IMR-90 (cell line): ENCODE measurements at regions not wholly inside any gene's neighbourhood (a gene's known extent, or its start where the extent isn't known, plus 50 kb on each side); places are given as distances from the start of the nearest gene placed in this dataset.

Experiments used
- ATAC-seq: fragments of 200-7000 bp; cut with Tn5 transposase; 2 replicates; pipeline ENCODE4 v1.9.1; 2020; ENCODE audit warnings: low read depth, mild to moderate bottlenecking, moderate library complexity
- BruUV-seq: library from RNA; stranded (reverse); fragments of 400-500 nt; replicated peaks from 2 replicates; lab custom pipeline; 2021; lab: Mats Ljungman, UMichigan
- CTCF ChIA-PET: fragments of 300-600 bp; formaldehyde crosslinking; extraction: SDS; loops from one replicate; lab custom pipeline; 2021; ENCODE audit warnings: antibody characterized with exemption; lab: Yijun Ruan, JAX
- POLR2A ChIA-PET: fragments of 300-600 bp; sonication (Branson Sonifier 250); formaldehyde crosslinking; loops from one replicate; lab custom pipeline; 2022; ENCODE audit warnings: antibody characterized with exemption; ENCODE audit not compliant: unreplicated experiment; lab: Charles Lee
- DNase-seq: peaks from one replicate; pipeline ENCODE4 v3.0.0; 2013
- H2AFZ ChIP-seq: replicated peaks from 2 replicates; pipeline ENCODE3; 2013; ENCODE audit warnings: low read length, mild to moderate bottlenecking; ENCODE audit not compliant: poor library complexity
- H2AK5ac ChIP-seq: 2 replicates; pipeline ENCODE4 v1.6.1; 2013; ENCODE audit warnings: low read depth, low read length, inconsistent platforms
- H2AK9ac ChIP-seq: replicated peaks from 2 replicates; pipeline ENCODE3; 2013; ENCODE audit warnings: mild to moderate bottlenecking, low read depth, low read length, moderate library complexity; ENCODE audit not compliant: poor library complexity
- H2BK120ac ChIP-seq: 2 replicates; pipeline ENCODE4 v1.6.1; 2013; ENCODE audit warnings: low read depth, low read length, inconsistent platforms
- H2BK15ac ChIP-seq: 3 replicates; pipeline ENCODE4 v1.6.1; 2013; ENCODE audit warnings: low read depth, low read length, inconsistent platforms
- H2BK20ac ChIP-seq: 2 replicates; pipeline ENCODE4 v1.6.1; 2013; ENCODE audit warnings: low read depth, mild to moderate bottlenecking, inconsistent platforms, low read length, moderate library complexity
- H2BK5ac ChIP-seq: 2 replicates; pipeline ENCODE4 v1.6.1; 2013; ENCODE audit warnings: mild to moderate bottlenecking, low read depth, low read length, inconsistent platforms; ENCODE audit not compliant: poor library complexity, severe bottlenecking
- H3K14ac ChIP-seq: replicated peaks from 2 replicates; pipeline ENCODE4 v1.6.1; 2013; ENCODE audit warnings: low read depth, low read length, inconsistent platforms
- H3K18ac ChIP-seq: 2 replicates; pipeline ENCODE4 v1.6.1; 2013; ENCODE audit warnings: low read depth, low read length, control low read depth
- H3K23ac ChIP-seq: 2 replicates; pipeline ENCODE4 v1.6.1; 2013; ENCODE audit warnings: low read depth, low read length, inconsistent platforms
- H3K27ac ChIP-seq: 2 replicates; pipeline ENCODE4 v1.5.1; 2013; ENCODE audit warnings: mild to moderate bottlenecking, control low read depth, low read length; ENCODE audit not compliant: insufficient read depth
- H3K27me3 ChIP-seq: 2 replicates; pipeline ENCODE4 v1.6.1; 2013; ENCODE audit warnings: low read length; ENCODE audit not compliant: control insufficient read depth, insufficient read depth
- H3K36me3 ChIP-seq: 2 replicates; pipeline ENCODE4 v1.6.1; 2013; ENCODE audit warnings: low read length, mixed read lengths; ENCODE audit not compliant: control insufficient read depth, insufficient read depth
- H3K4ac ChIP-seq: 2 replicates; pipeline ENCODE4 v1.6.1; 2013; ENCODE audit warnings: low read depth, low read length, inconsistent platforms
- H3K4me1 ChIP-seq: 2 replicates; pipeline ENCODE4 v1.6.1; 2013; ENCODE audit warnings: low read length, mixed read lengths; ENCODE audit not compliant: control insufficient read depth, insufficient read depth
- H3K4me2 ChIP-seq: 2 replicates; pipeline ENCODE4 v1.6.1; 2013; ENCODE audit warnings: low read depth, mild to moderate bottlenecking, control low read depth, low read length, moderate library complexity
- H3K4me3 ChIP-seq: 2 replicates; pipeline ENCODE4 v1.5.1; 2013; ENCODE audit warnings: low read depth, mild to moderate bottlenecking, control low read depth, low read length, moderate library complexity; ENCODE audit not compliant: insufficient read depth
- H3K56ac ChIP-seq: 2 replicates; pipeline ENCODE4 v1.6.1; 2013; ENCODE audit warnings: low read length, inconsistent platforms; ENCODE audit not compliant: insufficient read depth; ENCODE audit errors: extremely low read depth
- H3K79me1 ChIP-seq, 2 experiments: 2 replicates each; pipeline ENCODE4 v1.6.1; 2013; ENCODE audit warnings: low read length in 2 of 2, inconsistent platforms in 1 of 2, low read depth in 1 of 2
- H3K9ac ChIP-seq: 2 replicates; pipeline ENCODE4 v1.6.1; 2013; ENCODE audit warnings: low read depth, low read length, control low read depth
- H3K9me1 ChIP-seq: 2 replicates; pipeline ENCODE4 v1.6.1; 2013; ENCODE audit warnings: low read length, inconsistent platforms; ENCODE audit not compliant: insufficient read depth
- H3K9me3 ChIP-seq: 2 replicates; pipeline ENCODE4 v1.6.1; 2013; ENCODE audit warnings: low read length; ENCODE audit not compliant: control insufficient read depth, insufficient read depth
- H4K20me1 ChIP-seq: 2 replicates; pipeline ENCODE4 v1.6.1; 2013; ENCODE audit warnings: low read length, inconsistent platforms; ENCODE audit not compliant: insufficient read depth
- H4K5ac ChIP-seq: 2 replicates; pipeline ENCODE4 v1.6.1; 2013; ENCODE audit warnings: mild to moderate bottlenecking, low read depth, low read length, control low read depth
- H4K8ac ChIP-seq, 2 experiments: 2 replicates each; pipeline ENCODE4 v1.6.1; 2013; ENCODE audit warnings: low read depth in 2 of 2, low read length in 2 of 2, control low read depth in 1 of 2, inconsistent platforms in 1 of 2
- H4K91ac ChIP-seq: 2 replicates; pipeline ENCODE4 v1.6.1; 2013; ENCODE audit warnings: low read depth, low read length, inconsistent platforms; ENCODE audit not compliant: insufficient read depth
- BHLHE40 ChIP-seq: fragments of 150-350 bp; IDR thresholded peaks from 2 replicates; pipeline ENCODE4 v1.6.1; 2016; ENCODE audit warnings: mild to moderate bottlenecking, low read depth, low read length
- CEBPB ChIP-seq: IDR thresholded peaks from 2 replicates; pipeline ENCODE4 v1.6.1; 2012; ENCODE audit warnings: low read depth, low read length, improper control_type of control experiment
- CHD1 ChIP-seq: IDR thresholded peaks from 2 replicates; pipeline ENCODE4 v1.6.1; 2012; ENCODE audit warnings: low read depth, low read length, improper control_type of control experiment
- CTCF ChIP-seq: conservative IDR thresholded peaks from 2 replicates; pipeline ENCODE4 v1.5.1; 2012; ENCODE audit warnings: mild to moderate bottlenecking, low read depth, low read length, improper control_type of control experiment
- ELK1 ChIP-seq: fragments of 150-350 bp; IDR thresholded peaks from 2 replicates; pipeline ENCODE4 v1.6.1; 2016; ENCODE audit warnings: low read depth, mild to moderate bottlenecking, low read length, moderate library complexity, borderline replicate concordance
- FOS ChIP-seq: fragments of 150-350 bp; IDR thresholded peaks from 2 replicates; pipeline ENCODE4 v1.6.1; 2016; ENCODE audit warnings: low read depth, low read length
- MAFK ChIP-seq: IDR thresholded peaks from 2 replicates; pipeline ENCODE4 v1.6.1; 2012; ENCODE audit warnings: low read depth, low read length, improper control_type of control experiment
- MAZ ChIP-seq: IDR thresholded peaks from 2 replicates; pipeline ENCODE4 v1.6.1; 2012; ENCODE audit warnings: low read depth, mild to moderate bottlenecking, low read length, improper control_type of control experiment, moderate library complexity, borderline replicate concordance
- MXI1 ChIP-seq: IDR thresholded peaks from 2 replicates; pipeline ENCODE4 v1.6.1; 2012; ENCODE audit warnings: low read depth, mild to moderate bottlenecking, low read length, moderate library complexity, borderline replicate concordance
- NFE2L2 ChIP-seq: fragments of 150-350 bp; IDR thresholded peaks from 2 replicates; pipeline ENCODE4 v1.6.1; 2016; ENCODE audit warnings: low read depth, mild to moderate bottlenecking, low read length
- POLR2A ChIP-seq: IDR thresholded peaks from 2 replicates; pipeline ENCODE4 v1.6.1; 2012; ENCODE audit warnings: mild to moderate bottlenecking, low read depth, low read length
- RAD21 ChIP-seq: IDR thresholded peaks from 2 replicates; pipeline ENCODE4 v1.6.1; 2012; ENCODE audit warnings: low read length, improper control_type of control experiment
- RCOR1 ChIP-seq: IDR thresholded peaks from 2 replicates; pipeline ENCODE4 v1.6.1; 2012; ENCODE audit warnings: mild to moderate bottlenecking, low read length, improper control_type of control experiment; ENCODE audit not compliant: insufficient replicate concordance
- RFX5 ChIP-seq: IDR thresholded peaks from 2 replicates; pipeline ENCODE4 v1.8.0; 2012; ENCODE audit warnings: low read depth, mild to moderate bottlenecking, low read length, moderate library complexity
- SMC3 ChIP-seq: fragments of 150-350 bp; IDR thresholded peaks from 2 replicates; pipeline ENCODE4 v1.6.1; 2016; ENCODE audit warnings: low read depth, mild to moderate bottlenecking, antibody characterized with exemption, low read length, moderate library complexity
- USF2 ChIP-seq: fragments of 150-350 bp; IDR thresholded peaks from 2 replicates; pipeline ENCODE4 v1.6.1; 2017; ENCODE audit warnings: mild to moderate bottlenecking, antibody characterized with exemption, low read length, low read depth
- WGBS, 2 experiments: methylation state at CpG; one replicate each; pipeline versions ENCODE4 v1.1.5 to v1.1.7; 2013; ENCODE audit warnings: missing lambda C conversion rate in 2 of 2; ENCODE audit not compliant: insufficient read length in 1 of 2; ENCODE audit errors: extremely low coverage in 2 of 2; 5-methylcytosine and 5-hydroxymethylcytosine counted together
- dilution Hi-C: fragments of 300-500 bp; cut with HindIII; formaldehyde crosslinking; loops from one replicate; pipeline ENCODE4 v1.14.3; 2018; ENCODE audit warnings: low sequenced_read_pairs; ENCODE audit not compliant: unreplicated experiment
- in situ Hi-C: fragments of 300-500 bp; cut with MboI; formaldehyde crosslinking; loops from 3 replicates; pipeline ENCODE4 v1.14.3; 2019; ENCODE audit warnings: low sequenced_read_pairs, inconsistent platforms, mixed read lengths
- intact Hi-C: fragments of 100-400 bp; cut with micrococcal nuclease; formaldehyde crosslinking; loops from 2 replicates; pipeline ENCODE4 v1.10.0; 2022

- ChIA-PET CTCF (no interaction called here), POLR2A (no interaction called here)
- H2BK120ac ChIP-seq: no peak overlapping the region
- no peaks in the 10 kb centered on the region for H3K9me1 ChIP-seq
- no peak overlapping the region for H2AK5ac ChIP-seq
- WGBS, 2 experiments: 93% methylated on average over 3 of the region's 11 CpGs; no CpG with 5 or more reads in 1 of the 2 experiments
- H2BK15ac ChIP-seq: no peak overlapping the region
- H2AFZ ChIP-seq: no peak overlapping the region
- no peak overlapping the region for H3K27ac ChIP-seq
- H3K79me1 ChIP-seq: no peaks in the 10 kb centered on the region
- no peak overlapping the region for H4K91ac ChIP-seq
- H4K5ac ChIP-seq: no peak overlapping the region
- in situ Hi-C loops (no loop called here), intact Hi-C loops (no loop called here), dilution Hi-C loops (no loop called here)
- ATAC-seq (no peak), DNase-seq (no peak)
- no peak overlapping the region for H4K8ac ChIP-seq
- H3K4ac ChIP-seq: no peak overlapping the region
- no peak overlapping the region for H2BK5ac ChIP-seq
- no peak overlapping the region for H2BK20ac ChIP-seq
- H3K56ac ChIP-seq: no peak overlapping the region
- H3K4me2 ChIP-seq: no peak overlapping the region
- H3K4me1 ChIP-seq: no peaks in the 10 kb centered on the region
- no TSS peak for BruUV-seq
- TF ChIP-seq MXI1 (no peak), ELK1 (no peak), MAFK (no peak), CHD1 (no peak), FOS (no peak), CEBPB (no peak), CTCF (no peak), POLR2A (no peak), SMC3 (no peak), RCOR1 (no peak), BHLHE40 (no peak), USF2 (no peak), RFX5 (no peak), NFE2L2 (no peak), RAD21 (no peak), MAZ (no peak)
- H3K27me3 ChIP-seq: peaks cover 12% of the 10 kb centered on the region
- no peak overlapping the region for H3K23ac ChIP-seq
- no peak overlapping the region for H3K18ac ChIP-seq
- no peaks in the 10 kb centered on the region for H4K20me1 ChIP-seq
- H3K4me3 ChIP-seq: no peak overlapping the region
- H3K14ac ChIP-seq: no peak overlapping the region
- no peaks in the 10 kb centered on the region for H3K36me3 ChIP-seq
- no peak overlapping the region for H2AK9ac ChIP-seq
- H3K9ac ChIP-seq: no peak overlapping the region
- H3K9me3 ChIP-seq: no peaks in the 10 kb centered on the region
Measured at GRCh38 chr2:8260213-8260612, 421.6 kb upstream of the ID2 start.
